ENCODE measurements at regions not wholly inside any gene's neighbourhood (a gene's known extent, or its start where the extent isn't known, plus 50 kb on each side); places are given as distances from the start of the nearest gene placed in this dataset.

- DNase-seq (ENCODE audit: extremely low spot score): no peak
- no peak for TF ChIP-seq CTCF (IDR thresholded peaks at IDR 0.05; ENCODE audit: control extremely low read depth, extremely low read depth, low read depth, missing control alignments)
- ChIA-PET POLR2A (no interaction called here), CTCF (no interaction called here)
Measured at GRCh38 chr2:121031568-121032340, 253.2 kb downstream of the TFCP2L1 start.

GRCh38 chr2:121033461-121033996 is 251.5 kb downstream of the TFCP2L1 start:
- CTCF ChIA-PET: no interaction called here
- TF ChIP-seq CTCF (IDR thresholded peaks at IDR 0.05; ENCODE audit: control extremely low read depth, extremely low read depth, low read depth, missing control alignments): no peak
- DNase-seq (ENCODE audit: extremely low spot score): no peak
- POLR2A ChIA-PET: no interaction called here

GRCh38 chr2:121034551-121034950 is 250.5 kb downstream of the TFCP2L1 start:
- no peak for TF ChIP-seq CTCF (IDR thresholded peaks at IDR 0.05; ENCODE audit: control extremely low read depth, extremely low read depth, low read depth, missing control alignments)
- CTCF ChIA-PET: no interaction called here
- POLR2A ChIA-PET: no interaction called here
- no peak for DNase-seq (ENCODE audit: extremely low spot score)

- CTCF ChIA-PET: no interaction called here
- TF ChIP-seq CTCF (IDR thresholded peaks at IDR 0.05; ENCODE audit: control extremely low read depth, extremely low read depth, low read depth, missing control alignments): no peak
- POLR2A ChIA-PET: no interaction called here
- no peak for DNase-seq (ENCODE audit: extremely low spot score)
Measured at GRCh38 chr2:121036226-121036692, 248.7 kb downstream of the TFCP2L1 start.

GRCh38 chr2:121037480-121037879 is 247.5 kb downstream of the TFCP2L1 start:
- no peak for DNase-seq (ENCODE audit: extremely low spot score)
- TF ChIP-seq CTCF (IDR thresholded peaks at IDR 0.05; ENCODE audit: control extremely low read depth, extremely low read depth, low read depth, missing control alignments): no peak
- POLR2A ChIA-PET: no interaction called here
- CTCF ChIA-PET: no interaction called here

GRCh38 chr2:121038031-121038430 is 247.0 kb downstream of the TFCP2L1 start:
- POLR2A ChIA-PET: no interaction called here
- TF ChIP-seq CTCF (IDR thresholded peaks at IDR 0.05; ENCODE audit: control extremely low read depth, extremely low read depth, low read depth, missing control alignments): no peak
- no peak for DNase-seq (ENCODE audit: extremely low spot score)
- CTCF ChIA-PET: interaction anchor here (1.0 to 1.4 kb wide), 2 partner anchors 34 to 46 kb away, joined by 3 read pairs; no protein-coding TSS in a partner anchor
